Psoas muscle (tissue), 7 donors: ENCODE measurements at regions not wholly inside any gene's neighbourhood (a gene's known extent, or its start where the extent isn't known, plus 50 kb on each side); places are given as distances from the start of the nearest gene placed in this dataset.

Source experiments
- ATAC-seq, 4 donors: fragments of 200-7000 bp; cut with Tn5 transposase; one replicate each; pipeline ENCODE4 v1.9.1; 2020; ENCODE audit warnings: moderate library complexity in 3 of 4, mild to moderate bottlenecking in 2 of 4
- DNase-seq, 2 donors: peaks; one replicate each; pipeline ENCODE4 v3.0.0-alpha.2; 2020
- H3K27ac ChIP-seq: fragments of 200-600 bp; one replicate; pipeline ENCODE4 v1.8.0; 2022
- H3K27me3 ChIP-seq, 3 donors: fragments of 200-600 bp in 1 of 3; one replicate each; pipeline versions ENCODE4 v1.6.1 to v1.8.0; 2013 to 2022; ENCODE audit warnings: low read length in 2 of 3, mild to moderate bottlenecking in 2 of 3, moderate library complexity in 1 of 3; ENCODE audit not compliant: insufficient read depth in 3 of 3
- H3K36me3 ChIP-seq, 2 donors: fragments of 200-600 bp in 1 of 2; one replicate each; pipeline versions ENCODE4 v1.6.1 to v1.8.0; 2013 to 2022; ENCODE audit warnings: low read depth in 1 of 2, mild to moderate bottlenecking in 1 of 2, moderate library complexity in 1 of 2; ENCODE audit not compliant: insufficient read depth in 1 of 2
- H3K4me1 ChIP-seq: fragments of 200-600 bp; one replicate; pipeline ENCODE4 v1.8.0; 2022
- H3K4me3 ChIP-seq: fragments of 200-600 bp; one replicate; pipeline ENCODE4 v1.8.0; 2022; ENCODE audit warnings: mild to moderate bottlenecking
- H3K9me3 ChIP-seq: fragments of 200-600 bp; one replicate; pipeline ENCODE4 v1.8.0; 2022
- WGBS, 3 donors: extraction: QIAGEN DNeasy Blood & Tissue Kit; methylation state at CpG; one replicate each; pipeline versions ENCODE4 v1.1.6 to v1.1.7; 2013; 5-methylcytosine and 5-hydroxymethylcytosine counted together
- intact Hi-C, 2 donors: fragments of 100-400 bp; cut with DNase I; formaldehyde crosslinking; loops; one replicate each; pipeline versions ENCODE4 v1.11.0 to v1.14.2; 2022
- TF ChIP-seq, protein P1 (sequence below): fragments of 200-600 bp; IDR thresholded peaks from one replicate; pipeline ENCODE4 v1.8.0; 2022; ENCODE audit warnings: antibody characterized with exemption
- donor health status: healthy with polysubstance abuse.
- donor health status: DM: no; HTN: no; CAD: no; lungs with moderate emphysema.
- donor health status: Bipolar disorder and iron deficiency.
- donor health status: healthy.
- donor health status: DM: yes; HTN: yes; CAD: no.
- donor health status: DM: no; HTN: no; CAD: no.
- donor health status: DM: yes; HTN: yes; CAD: no.

GRCh38 chr15:37813306-37813705 lies 121.1 kb upstream of the TMCO5A start:
- DNase-seq (no peak), ATAC-seq (no peak)
- Histone ChIP-seq H3K36me3 (no peaks in the 10 kb centered on the region), H3K4me1 (no peaks in the 10 kb centered on the region), H3K27ac (no peak overlapping the region), H3K27me3 (no peaks in the 10 kb centered on the region), H3K4me3 (no peak overlapping the region), H3K9me3 (no peaks in the 10 kb centered on the region)
- intact Hi-C loops, result no loop called here
- WGBS, 3 donors, result 91 to 96% (median 95%) methylated on average over 3 of the region's 3 CpGs
- TF ChIP-seq, protein P1, sequence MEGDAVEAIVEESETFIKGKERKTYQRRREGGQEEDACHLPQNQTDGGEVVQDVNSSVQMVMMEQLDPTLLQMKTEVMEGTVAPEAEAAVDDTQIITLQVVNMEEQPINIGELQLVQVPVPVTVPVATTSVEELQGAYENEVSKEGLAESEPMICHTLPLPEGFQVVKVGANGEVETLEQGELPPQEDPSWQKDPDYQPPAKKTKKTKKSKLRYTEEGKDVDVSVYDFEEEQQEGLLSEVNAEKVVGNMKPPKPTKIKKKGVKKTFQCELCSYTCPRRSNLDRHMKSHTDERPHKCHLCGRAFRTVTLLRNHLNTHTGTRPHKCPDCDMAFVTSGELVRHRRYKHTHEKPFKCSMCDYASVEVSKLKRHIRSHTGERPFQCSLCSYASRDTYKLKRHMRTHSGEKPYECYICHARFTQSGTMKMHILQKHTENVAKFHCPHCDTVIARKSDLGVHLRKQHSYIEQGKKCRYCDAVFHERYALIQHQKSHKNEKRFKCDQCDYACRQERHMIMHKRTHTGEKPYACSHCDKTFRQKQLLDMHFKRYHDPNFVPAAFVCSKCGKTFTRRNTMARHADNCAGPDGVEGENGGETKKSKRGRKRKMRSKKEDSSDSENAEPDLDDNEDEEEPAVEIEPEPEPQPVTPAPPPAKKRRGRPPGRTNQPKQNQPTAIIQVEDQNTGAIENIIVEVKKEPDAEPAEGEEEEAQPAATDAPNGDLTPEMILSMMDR, result no peak

DNA sequence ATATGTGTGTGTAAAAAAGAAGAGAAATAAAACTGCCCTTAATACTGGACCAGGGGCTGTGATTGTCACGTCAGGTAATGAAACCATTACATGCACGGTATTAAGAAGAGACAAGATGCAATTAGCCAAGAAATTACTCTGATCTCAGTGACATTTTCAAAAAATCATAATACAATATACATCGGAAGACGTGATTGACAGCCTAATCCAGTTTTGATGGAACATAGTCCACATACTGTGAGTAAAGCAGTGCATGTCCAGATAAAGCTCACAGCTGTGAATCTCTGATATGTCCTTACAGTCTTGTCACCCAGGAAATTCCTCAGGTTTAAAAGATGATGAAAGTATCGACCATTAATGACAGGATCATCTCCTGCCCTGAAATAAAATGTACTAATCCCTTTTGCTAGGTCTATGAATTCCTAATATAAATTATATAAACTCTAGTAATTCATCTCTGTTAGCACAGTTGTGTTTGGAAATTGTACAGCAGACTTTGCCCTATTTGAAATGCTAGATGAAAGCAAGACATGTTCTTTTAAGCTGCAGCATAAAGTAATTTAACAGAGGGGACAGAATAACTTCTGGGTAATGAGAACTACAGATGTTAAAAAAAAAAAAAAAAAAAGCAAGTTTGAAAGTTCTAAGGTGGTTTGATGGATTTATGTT lies 119.5 kb upstream of the TMCO5A start:
- no peak for ATAC-seq
- 66 to 71% (median 68%) methylated on average over 5 of the region's 5 CpGs for WGBS, 3 donors

DNA sequence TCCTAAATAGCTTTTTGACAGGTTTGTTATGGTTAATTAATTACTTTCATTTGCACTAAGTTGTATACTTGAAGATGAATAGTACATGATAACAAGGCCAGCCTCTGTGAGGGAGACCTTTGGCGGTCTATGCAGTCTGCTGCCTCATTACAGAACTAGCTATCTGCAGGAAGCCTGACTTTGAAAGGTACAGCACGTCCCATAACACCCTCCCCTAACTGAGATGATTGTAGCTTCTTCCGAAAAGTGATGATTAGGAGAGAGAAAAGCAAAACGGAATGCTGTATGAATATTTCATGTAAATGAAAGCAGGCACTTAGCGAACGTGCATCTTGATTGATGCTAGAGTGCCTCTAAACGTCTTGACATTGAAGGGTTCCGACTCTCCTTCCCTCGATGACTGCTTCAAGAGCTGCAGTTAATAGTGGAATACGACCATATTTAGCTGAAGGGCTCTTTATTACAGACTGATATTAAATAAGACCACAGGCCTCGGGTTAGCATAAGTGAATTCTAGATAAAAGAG lies 116.2 kb upstream of the TMCO5A start:
- H3K36me3 ChIP-seq, result no peaks in the 10 kb centered on the region
- no peaks in the 10 kb centered on the region for H3K27me3 ChIP-seq
- no peak for DNase-seq
- TF ChIP-seq, protein P1, result no peak
- no peak overlapping the region for H3K4me3 ChIP-seq
- no peak overlapping the region for H3K27ac ChIP-seq
- WGBS, 3 donors, result 80 to 81% (median 80%) methylated on average over 11 of the region's 11 CpGs
- intact Hi-C loops, result no loop called here
- ATAC-seq, result no peak
- H3K9me3 ChIP-seq, result no peaks in the 10 kb centered on the region
- H3K4me1 ChIP-seq, result no peaks in the 10 kb centered on the region

More for the DNA sequence above, 119.5 kb upstream of the TMCO5A start:
- TF ChIP-seq, protein P1, result no peak
- H3K27me3 ChIP-seq, result no peaks in the 10 kb centered on the region
- H3K9me3 ChIP-seq, result no peaks in the 10 kb centered on the region
- intact Hi-C loops, result no loop called here
- H3K4me3 ChIP-seq, result no peak overlapping the region
- H3K36me3 ChIP-seq, result no peaks in the 10 kb centered on the region
- no peak overlapping the region for H3K27ac ChIP-seq
- DNase-seq, result no peak
- H3K4me1 ChIP-seq, result no peaks in the 10 kb centered on the region

GRCh38 chr15:37819191-37819590 lies 115.2 kb upstream of the TMCO5A start:
- no peaks in the 10 kb centered on the region for H3K9me3 ChIP-seq
- no peaks in the 10 kb centered on the region for H3K36me3 ChIP-seq
- TF ChIP-seq, protein P1, result no peak
- WGBS, 3 donors, result 50 to 74% (median 62%) methylated on average over 1 of the region's 1 CpG
- H3K4me3 ChIP-seq, result no peak overlapping the region
- ATAC-seq (no peak), DNase-seq (no peak)
- intact Hi-C loops, result no loop called here
- no peak overlapping the region for H3K27ac ChIP-seq
- H3K27me3 ChIP-seq, result no peaks in the 10 kb centered on the region
- H3K4me1 ChIP-seq, result no peaks in the 10 kb centered on the region
